Body of pancreas (tissue), 4 donors: ENCODE measurements at regions not wholly inside any gene's neighbourhood (a gene's known extent, or its start where the extent isn't known, plus 50 kb on each side); places are given as distances from the start of the nearest gene placed in this dataset.

ENCODE experiments used
- CTCF ChIP-seq, 7 experiments: fragments of 450-650 bp in 4 of 7; fragments of 200-600 bp in 3 of 7; sonication (generic) in 3 of 7; IDR thresholded peaks; one replicate each; pipeline ENCODE4 v1.5.1; 2016 to 2019; ENCODE audit warnings: antibody characterized with exemption in 7 of 7
- POLR2A ChIP-seq, 3 donors: fragments of 450-650 bp; IDR thresholded peaks; one replicate each; pipeline ENCODE4 v1.6.1; 2016; ENCODE audit warnings: antibody characterized with exemption in 3 of 3, mild to moderate bottlenecking in 2 of 3

- no peak for TF ChIP-seq CTCF (IDR thresholded peaks at IDR 0.05)
- TF ChIP-seq POLR2A (IDR thresholded peaks at IDR 0.05) = no peak
Measured at GRCh38 chr4:135670548-135670947, 1469.0 kb upstream of the PABPC4L start.
